GM12875 (cell line): ENCODE measurements at regions not wholly inside any gene's neighbourhood (a gene's known extent, or its start where the extent isn't known, plus 50 kb on each side); places are given as distances from the start of the nearest gene placed in this dataset.

Experiments used
- H3K4me3 ChIP-seq: one replicate; pipeline ENCODE4 v1.5.1; 2011; ENCODE audit warnings: low read depth, low read length, control low read depth
- TF ChIP-seq, protein P1 (sequence below): IDR thresholded peaks from 2 replicates; pipeline ENCODE4 v1.5.1; 2011; ENCODE audit warnings: low read depth, mild to moderate bottlenecking, control low read depth, inconsistent platforms, low read length, moderate library complexity, borderline replicate concordance; ENCODE audit not compliant: insufficient read depth

DNA sequence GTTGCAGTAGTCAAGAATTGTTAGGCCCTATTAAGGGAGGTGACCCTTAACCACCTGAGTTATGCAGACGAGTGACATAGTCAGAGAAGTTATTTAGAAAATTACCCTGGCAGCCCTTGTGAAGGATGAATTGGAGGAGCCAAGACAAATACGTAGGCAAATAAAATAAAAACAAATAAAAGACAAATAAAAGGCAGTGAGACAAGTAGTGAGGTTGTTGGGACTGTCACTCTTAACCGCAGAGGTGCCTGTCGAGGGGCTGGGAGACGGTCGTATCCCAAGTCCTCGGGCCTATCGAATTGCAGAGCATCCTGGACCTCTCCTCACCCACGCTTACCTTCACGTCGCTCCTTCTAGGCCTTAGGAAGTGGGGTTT is 58.0 kb upstream of the ZC4H2 start:
- TF ChIP-seq, protein P1, sequence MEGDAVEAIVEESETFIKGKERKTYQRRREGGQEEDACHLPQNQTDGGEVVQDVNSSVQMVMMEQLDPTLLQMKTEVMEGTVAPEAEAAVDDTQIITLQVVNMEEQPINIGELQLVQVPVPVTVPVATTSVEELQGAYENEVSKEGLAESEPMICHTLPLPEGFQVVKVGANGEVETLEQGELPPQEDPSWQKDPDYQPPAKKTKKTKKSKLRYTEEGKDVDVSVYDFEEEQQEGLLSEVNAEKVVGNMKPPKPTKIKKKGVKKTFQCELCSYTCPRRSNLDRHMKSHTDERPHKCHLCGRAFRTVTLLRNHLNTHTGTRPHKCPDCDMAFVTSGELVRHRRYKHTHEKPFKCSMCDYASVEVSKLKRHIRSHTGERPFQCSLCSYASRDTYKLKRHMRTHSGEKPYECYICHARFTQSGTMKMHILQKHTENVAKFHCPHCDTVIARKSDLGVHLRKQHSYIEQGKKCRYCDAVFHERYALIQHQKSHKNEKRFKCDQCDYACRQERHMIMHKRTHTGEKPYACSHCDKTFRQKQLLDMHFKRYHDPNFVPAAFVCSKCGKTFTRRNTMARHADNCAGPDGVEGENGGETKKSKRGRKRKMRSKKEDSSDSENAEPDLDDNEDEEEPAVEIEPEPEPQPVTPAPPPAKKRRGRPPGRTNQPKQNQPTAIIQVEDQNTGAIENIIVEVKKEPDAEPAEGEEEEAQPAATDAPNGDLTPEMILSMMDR, result no peak

More for the DNA sequence above, 58.0 kb upstream of the ZC4H2 start:
- peak overlapping the region; percentile 35 for H3K4me3 ChIP-seq
